ENCODE measurements at regions not wholly inside any gene's neighbourhood (a gene's known extent, or its start where the extent isn't known, plus 50 kb on each side); places are given as distances from the start of the nearest gene placed in this dataset.

- TF ChIP-seq CTCF (IDR thresholded peaks at IDR 0.05): no peak
- no peak for TF ChIP-seq EZH2 (IDR thresholded peaks at IDR 0.05; ENCODE audit: borderline replicate concordance, insufficient read depth, low read depth, low read length, poor library complexity, severe bottlenecking)
These were observed 86.3 kb upstream of the TMPRSS2 start for GRCh38 chr21:41594268-41594667.
